Thoracic aorta (tissue), 2 donors: ENCODE measurements at regions not wholly inside any gene's neighbourhood (a gene's known extent, or its start where the extent isn't known, plus 50 kb on each side); places are given as distances from the start of the nearest gene placed in this dataset.

Experiments
- ATAC-seq: fragments of 150-250 bp; one replicate; pipeline ENCODE4 v1.8.0; 2017; ENCODE audit warnings: low read depth; ENCODE audit not compliant: insufficient number of reproducible peaks, low FRiP score
- DNase-seq: peaks from one replicate; pipeline ENCODE4 v3.0.0-alpha.2; 2020; ENCODE audit warnings: low spot score
- H3K27ac ChIP-seq, 2 donors: fragments of 200-600 bp; sonication (generic); 1 replicate in 1 of 2; 2 replicates in 1 of 2; pipeline ENCODE4 v1.5.1; 2016; ENCODE audit warnings: mild to moderate bottlenecking in 2 of 2, moderate library complexity in 2 of 2
- H3K27me3 ChIP-seq: fragments of 200-600 bp; sonication (generic); replicated peaks from 2 replicates; pipeline ENCODE4 v1.6.0; 2016; ENCODE audit warnings: mild to moderate bottlenecking; ENCODE audit not compliant: insufficient read depth
- H3K36me3 ChIP-seq: fragments of 200-600 bp; sonication (generic); one replicate; pipeline ENCODE4 v1.5.1; 2016
- H3K4me1 ChIP-seq, 2 donors: fragments of 200-600 bp; sonication (generic); 1 replicate in 1 of 2; 2 replicates in 1 of 2; pipeline versions ENCODE4 v1.5.1 to v1.6.0; 2016; ENCODE audit warnings: low read depth in 2 of 2, mild to moderate bottlenecking in 1 of 2; ENCODE audit not compliant: control insufficient read depth in 1 of 2
- H3K4me3 ChIP-seq: fragments of 200-600 bp; sonication (generic); 2 replicates; pipeline ENCODE4 v1.5.1; 2016; ENCODE audit warnings: mild to moderate bottlenecking
- H3K9me3 ChIP-seq: fragments of 200-600 bp; sonication (generic); 2 replicates; pipeline ENCODE4 v1.5.1; 2016
- CTCF ChIP-seq: fragments of 200-600 bp; sonication (generic); IDR thresholded peaks from one replicate; pipeline ENCODE4 v1.5.1; 2019; ENCODE audit warnings: antibody characterized with exemption

GRCh38 chr6:8888468-8888867 lies 453.1 kb upstream of the SLC35B3 start:
- no peak overlapping the region for H3K4me3 ChIP-seq
- TF ChIP-seq CTCF = no peak
- DNase-seq (no peak), ATAC-seq (no peak)
- no peaks in the 10 kb centered on the region for H3K4me1 ChIP-seq
- H3K9me3 ChIP-seq = no peaks in the 10 kb centered on the region
- no peak overlapping the region for H3K27ac ChIP-seq
- no peaks in the 10 kb centered on the region for H3K27me3 ChIP-seq
- no peaks in the 10 kb centered on the region for H3K36me3 ChIP-seq

GRCh38 chr6:8881663-8882062 lies 446.3 kb upstream of the SLC35B3 start:
- Histone ChIP-seq H3K36me3 (no peaks in the 10 kb centered on the region), H3K4me3 (no peak overlapping the region), H3K9me3 (no peaks in the 10 kb centered on the region), H3K27ac (no peak overlapping the region), H3K4me1 (no peaks in the 10 kb centered on the region), H3K27me3 (no peaks in the 10 kb centered on the region)
- TF ChIP-seq CTCF = no peak
- ATAC-seq (no peak), DNase-seq (no peak)

- H3K27ac ChIP-seq = no peak overlapping the region
- H3K36me3 ChIP-seq = no peaks in the 10 kb centered on the region
- no peaks in the 10 kb centered on the region for H3K9me3 ChIP-seq
- no peak for DNase-seq
- no peaks in the 10 kb centered on the region for H3K27me3 ChIP-seq
- no peak for ATAC-seq
- no peak for TF ChIP-seq CTCF
- H3K4me3 ChIP-seq = no peak overlapping the region
- H3K4me1 ChIP-seq = no peaks in the 10 kb centered on the region
Measured at GRCh38 chr6:8879334-8879733, 444.0 kb upstream of the SLC35B3 start.

- TF ChIP-seq CTCF = no peak
- DNase-seq (no peak), ATAC-seq (no peak)
- Histone ChIP-seq H3K27ac (no peak overlapping the region), H3K36me3 (no peaks in the 10 kb centered on the region), H3K4me3 (no peak overlapping the region), H3K9me3 (no peaks in the 10 kb centered on the region), H3K4me1 (no peaks in the 10 kb centered on the region), H3K27me3 (no peaks in the 10 kb centered on the region)
Measured at GRCh38 chr6:8875986-8876385, 440.6 kb upstream of the SLC35B3 start.

GRCh38 chr6:8872589-8872988 lies 437.2 kb upstream of the SLC35B3 start:
- Histone ChIP-seq H3K4me1 (no peaks in the 10 kb centered on the region), H3K4me3 (no peak overlapping the region), H3K27me3 (no peaks in the 10 kb centered on the region), H3K36me3 (no peaks in the 10 kb centered on the region), H3K27ac (no peak overlapping the region), H3K9me3 (no peaks in the 10 kb centered on the region)
- DNase-seq (no peak), ATAC-seq (no peak)
- TF ChIP-seq CTCF = no peak
